Gastrocnemius medialis (tissue), 4 donors: ENCODE measurements at regions not wholly inside any gene's neighbourhood (a gene's known extent, or its start where the extent isn't known, plus 50 kb on each side); places are given as distances from the start of the nearest gene placed in this dataset.

Experiments
- CTCF ChIP-seq, 5 experiments: fragments of 450-650 bp in 3 of 5; fragments of 200-600 bp in 2 of 5; sonication (generic) in 2 of 5; IDR thresholded peaks in 4 of 5; conservative IDR thresholded peaks in 1 of 5; 1 replicate in 4 of 5; 2 replicates in 1 of 5; pipeline ENCODE4 v1.5.1; 2016 to 2019; ENCODE audit warnings: antibody characterized with exemption in 5 of 5, mild to moderate bottlenecking in 3 of 5, moderate library complexity in 3 of 5
- POLR2A ChIP-seq, 2 donors: fragments of 450-650 bp; IDR thresholded peaks; one replicate each; pipeline ENCODE4 v1.6.1; 2017; ENCODE audit warnings: antibody characterized with exemption in 2 of 2, mild to moderate bottlenecking in 2 of 2, moderate library complexity in 2 of 2

- TF ChIP-seq CTCF (IDR thresholded peaks at IDR 0.05 in 4 of 5, conservative IDR thresholded peaks at IDR 0.05 in 1 of 5) (no peak), POLR2A (IDR thresholded peaks at IDR 0.05) (no peak)
These were observed 195.5 kb upstream of the TNRC6C start for GRCh38 chr17:77763023-77763422.
